ENCODE measurements at regions not wholly inside any gene's neighbourhood (a gene's known extent, or its start where the extent isn't known, plus 50 kb on each side); places are given as distances from the start of the nearest gene placed in this dataset.

- Histone ChIP-seq H3K9me2 (replicated peaks; ENCODE audit: control insufficient read depth, low read length) (no peaks in the 10 kb centered on the region), H3K27me3 (ENCODE audit: control insufficient read depth, low read length) (no peaks in the 10 kb centered on the region), H3K36me3 (ENCODE audit: control insufficient read depth, low read length) (no peaks in the 10 kb centered on the region), H3K4me1 (ENCODE audit: control insufficient read depth, low read length) (no peaks in the 10 kb centered on the region), H3K4me3 (ENCODE audit: low read length) (no peak overlapping the region), H3K79me2 (ENCODE audit: control insufficient read depth, low read length) (no peaks in the 10 kb centered on the region), H3K4me2 (ENCODE audit: low read length) (no peak overlapping the region), H3F3A (ENCODE audit: control insufficient read depth, insufficient read depth) (no peaks in the 10 kb centered on the region), H3K27ac (ENCODE audit: low read depth, low read length) (no peak overlapping the region), H3K9me3 (ENCODE audit: control insufficient read depth, insufficient read depth, low read length) (no peaks in the 10 kb centered on the region; the same call in 1 of the 2 replicates), H4K20me1 (ENCODE audit: control insufficient read depth, insufficient read depth, low read depth, low read length) (no peaks in the 10 kb centered on the region)
- TF ChIP-seq EZH2phosphoT487 (IDR thresholded peaks at IDR 0.05; ENCODE audit: borderline replicate concordance, low read length) (no peak), CTCF (IDR thresholded peaks at IDR 0.05; ENCODE audit: low read depth, low read length, poor library complexity, severe bottlenecking) (no peak)
Observed at GRCh38 chr2:67108231-67108630, 288.9 kb upstream of the ETAA1 start.

- Histone ChIP-seq H3K4me1 (ENCODE audit: control insufficient read depth, low read length) (no peaks in the 10 kb centered on the region), H3K9me2 (replicated peaks; ENCODE audit: control insufficient read depth, low read length) (no peaks in the 10 kb centered on the region), H3K4me2 (ENCODE audit: low read length) (no peak overlapping the region), H3K27ac (ENCODE audit: low read depth, low read length) (no peak overlapping the region), H3K27me3 (ENCODE audit: control insufficient read depth, low read length) (no peaks in the 10 kb centered on the region), H4K20me1 (ENCODE audit: control insufficient read depth, insufficient read depth, low read depth, low read length) (no peaks in the 10 kb centered on the region), H3K79me2 (ENCODE audit: control insufficient read depth, low read length) (no peaks in the 10 kb centered on the region), H3K4me3 (ENCODE audit: low read length) (no peak overlapping the region), H3K9me3 (ENCODE audit: control insufficient read depth, insufficient read depth, low read length) (no peaks in the 10 kb centered on the region), H3F3A (ENCODE audit: control insufficient read depth, insufficient read depth) (no peaks in the 10 kb centered on the region), H3K36me3 (ENCODE audit: control insufficient read depth, low read length) (no peaks in the 10 kb centered on the region)
- TF ChIP-seq CTCF (IDR thresholded peaks at IDR 0.05; ENCODE audit: low read depth, low read length, poor library complexity, severe bottlenecking) (no peak), EZH2phosphoT487 (IDR thresholded peaks at IDR 0.05; ENCODE audit: borderline replicate concordance, low read length) (no peak)
Observed at GRCh38 chr2:67124531-67124930, 272.6 kb upstream of the ETAA1 start.

- H3K9me3 ChIP-seq (ENCODE audit: control insufficient read depth, insufficient read depth, low read length), result no peaks in the 10 kb centered on the region
Observed at GRCh38 chr2:67130531-67131256, 266.4 kb upstream of the ETAA1 start.

More at GRCh38 chr2:67130531-67131256, 266.4 kb upstream of the ETAA1 start:
- Histone ChIP-seq H3K4me2 (ENCODE audit: low read length) (no peak overlapping the region), H4K20me1 (ENCODE audit: control insufficient read depth, insufficient read depth, low read depth, low read length) (no peaks in the 10 kb centered on the region), H3F3A (ENCODE audit: control insufficient read depth, insufficient read depth) (no peaks in the 10 kb centered on the region), H3K4me1 (ENCODE audit: control insufficient read depth, low read length) (no peaks in the 10 kb centered on the region), H3K36me3 (ENCODE audit: control insufficient read depth, low read length) (no peaks in the 10 kb centered on the region), H3K27ac (ENCODE audit: low read depth, low read length) (no peak overlapping the region), H3K79me2 (ENCODE audit: control insufficient read depth, low read length) (no peaks in the 10 kb centered on the region), H3K9me2 (replicated peaks; ENCODE audit: control insufficient read depth, low read length) (no peaks in the 10 kb centered on the region), H3K27me3 (ENCODE audit: control insufficient read depth, low read length) (no peaks in the 10 kb centered on the region), H3K4me3 (ENCODE audit: low read length) (no peak overlapping the region)
- TF ChIP-seq EZH2phosphoT487 (IDR thresholded peaks at IDR 0.05; ENCODE audit: borderline replicate concordance, low read length) (no peak), CTCF (IDR thresholded peaks at IDR 0.05; ENCODE audit: low read depth, low read length, poor library complexity, severe bottlenecking) (no peak)
